H9 (cell line): ENCODE measurements at regions not wholly inside any gene's neighbourhood (a gene's known extent, or its start where the extent isn't known, plus 50 kb on each side); places are given as distances from the start of the nearest gene placed in this dataset.

Experiments used
- DNase-seq: peaks from one replicate; pipeline ENCODE4 v3.0.0-alpha.2; 2017
- H2AFZ ChIP-seq: one replicate; pipeline ENCODE4 v1.6.1; 2013; ENCODE audit warnings: mild to moderate bottlenecking, low read length, control low read depth, moderate library complexity
- H2AK5ac ChIP-seq: 2 replicates; pipeline ENCODE4 v1.6.1; 2013; ENCODE audit warnings: low read length, control low read depth, mixed read lengths; ENCODE audit not compliant: insufficient read length
- H2BK120ac ChIP-seq: one replicate; pipeline ENCODE4 v1.6.1; 2013; ENCODE audit warnings: low read depth, mild to moderate bottlenecking, low read length, control low read depth, inconsistent platforms; ENCODE audit not compliant: poor library complexity, severe bottlenecking
- H2BK12ac ChIP-seq: 2 replicates; pipeline ENCODE4 v1.6.1; 2013; ENCODE audit warnings: low read length, control low read depth, mixed read lengths, low read depth; ENCODE audit not compliant: insufficient read length
- H2BK15ac ChIP-seq: 2 replicates; pipeline ENCODE4 v1.6.1; 2013; ENCODE audit warnings: low read depth, low read length, control low read depth
- H2BK20ac ChIP-seq: one replicate; pipeline ENCODE4 v1.6.1; 2013; ENCODE audit warnings: low read depth, mild to moderate bottlenecking, low read length, control low read depth, inconsistent platforms; ENCODE audit not compliant: poor library complexity, severe bottlenecking
- H2BK5ac ChIP-seq: 2 replicates; pipeline ENCODE4 v1.6.1; 2013; ENCODE audit warnings: low read length, control low read depth, mixed read lengths; ENCODE audit not compliant: insufficient read length
- H3K14ac ChIP-seq: 2 replicates; pipeline ENCODE4 v1.6.1; 2013; ENCODE audit warnings: low read length, control low read depth; ENCODE audit not compliant: insufficient read depth
- H3K18ac ChIP-seq: 2 replicates; pipeline ENCODE4 v1.6.1; 2013; ENCODE audit warnings: low read depth, mild to moderate bottlenecking, mixed read lengths, low read length, control low read depth; ENCODE audit not compliant: insufficient read length
- H3K23ac ChIP-seq: 2 replicates; pipeline ENCODE4 v1.6.1; 2013; ENCODE audit warnings: low read length, control low read depth, mixed read lengths, low read depth; ENCODE audit not compliant: insufficient read length
- H3K23me2 ChIP-seq: 2 replicates; pipeline ENCODE4 v1.6.1; 2013; ENCODE audit warnings: low read depth, mild to moderate bottlenecking, mixed read lengths, low read length, control low read depth; ENCODE audit not compliant: insufficient read length, poor library complexity, severe bottlenecking
- H3K27ac ChIP-seq: 2 replicates; pipeline ENCODE4 v1.5.1; 2013; ENCODE audit warnings: low read length, control low read depth, mixed read lengths, low read depth; ENCODE audit not compliant: insufficient read length
- H3K27me3 ChIP-seq: 2 replicates; pipeline ENCODE4 v1.6.1; 2013; ENCODE audit warnings: low read length, control low read depth, inconsistent platforms; ENCODE audit not compliant: insufficient read depth
- H3K4ac ChIP-seq: 2 replicates; pipeline ENCODE4 v1.6.1; 2013; ENCODE audit warnings: low read depth, mild to moderate bottlenecking, control low read depth, inconsistent platforms, low read length, moderate library complexity
- H3K4me1 ChIP-seq: 2 replicates; pipeline ENCODE4 v1.6.1; 2013; ENCODE audit warnings: low read length, control low read depth, inconsistent platforms; ENCODE audit not compliant: insufficient read depth
- H3K4me2 ChIP-seq: 2 replicates; pipeline ENCODE4 v1.6.1; 2013; ENCODE audit warnings: low read length, control low read depth, mixed read lengths; ENCODE audit not compliant: insufficient read length, insufficient read depth
- H3K56ac ChIP-seq: 2 replicates; pipeline ENCODE4 v1.6.1; 2013; ENCODE audit warnings: low read depth, mild to moderate bottlenecking, mixed read lengths, low read length, control low read depth; ENCODE audit not compliant: insufficient read length
- H3K79me1 ChIP-seq: 2 replicates; pipeline ENCODE4 v1.6.1; 2013; ENCODE audit warnings: low read depth, mild to moderate bottlenecking, moderate library complexity, low read length, control low read depth, inconsistent platforms; ENCODE audit not compliant: insufficient read depth, poor library complexity, severe bottlenecking
- H3K79me2 ChIP-seq: 2 replicates; pipeline ENCODE4 v1.6.1; 2013; ENCODE audit warnings: low read length, control low read depth, inconsistent platforms; ENCODE audit not compliant: insufficient read depth
- H3K9ac ChIP-seq: 2 replicates; pipeline ENCODE4 v1.6.1; 2013; ENCODE audit warnings: low read length, control low read depth, mixed read lengths; ENCODE audit not compliant: insufficient read length; ENCODE audit errors: extremely low read depth
- H3K9me3 ChIP-seq: one replicate; pipeline ENCODE4 v1.6.1; 2013; ENCODE audit warnings: low read depth, low read length, inconsistent platforms; ENCODE audit not compliant: control insufficient read depth
- H3T11ph ChIP-seq: one replicate; pipeline ENCODE4 v1.6.1; 2013; ENCODE audit warnings: mild to moderate bottlenecking, low read length, control low read depth, inconsistent platforms
- H4K20me1 ChIP-seq: one replicate; pipeline ENCODE4 v1.6.1; 2013; ENCODE audit not compliant: control insufficient read depth, insufficient read length, insufficient read depth
- H4K5ac ChIP-seq: 2 replicates; pipeline ENCODE4 v1.6.1; 2013; ENCODE audit warnings: low read depth, mild to moderate bottlenecking, mixed read lengths, low read length, control low read depth; ENCODE audit not compliant: insufficient read length
- H4K8ac ChIP-seq: replicated peaks from 2 replicates; pipeline ENCODE4 v1.6.1; 2013; ENCODE audit warnings: low read length, control low read depth, mixed read lengths, low read depth; ENCODE audit not compliant: insufficient read length
- H4K91ac ChIP-seq: 2 replicates; pipeline ENCODE4 v1.6.1; 2013; ENCODE audit warnings: low read depth, mild to moderate bottlenecking, moderate library complexity, mixed read lengths, low read length, control low read depth; ENCODE audit not compliant: insufficient read length
- H3K27ac Mint-ChIP-seq, 3 experiments: 2 replicates in 2 of 3; 3 replicates in 1 of 3; pipeline ENCODE4 v1.8.0; 2020 to 2021; ENCODE audit warnings: mixed read lengths in 3 of 3, mild to moderate bottlenecking in 1 of 3, moderate library complexity in 1 of 3
- H3K27me3 Mint-ChIP-seq: 2 replicates; pipeline ENCODE4 v1.8.0; 2021; ENCODE audit warnings: low read depth, mild to moderate bottlenecking, moderate library complexity, mixed read lengths
- H3K36me3 Mint-ChIP-seq, 3 experiments: 2 replicates in 2 of 3; 3 replicates in 1 of 3; pipeline ENCODE4 v1.8.0; 2020 to 2021; ENCODE audit warnings: low read depth in 3 of 3, mixed read lengths in 3 of 3; ENCODE audit not compliant: insufficient read depth in 1 of 3
- H3K4me1 Mint-ChIP-seq, 2 experiments: 2 replicates each; pipeline ENCODE4 v1.8.0; 2020; ENCODE audit warnings: mixed read lengths in 2 of 2
- H3K4me3 Mint-ChIP-seq, 2 experiments: 2 replicates in 1 of 2; 3 replicates in 1 of 2; pipeline ENCODE4 v1.8.0; 2020 to 2021; ENCODE audit warnings: mild to moderate bottlenecking in 2 of 2, mixed read lengths in 2 of 2, moderate library complexity in 1 of 2
- H3K9me3 Mint-ChIP-seq, 2 experiments: 2 replicates in 1 of 2; 3 replicates in 1 of 2; pipeline ENCODE4 v1.8.0; 2020; ENCODE audit warnings: mild to moderate bottlenecking in 2 of 2, mixed read lengths in 2 of 2, moderate library complexity in 1 of 2
- WGBS: extraction: QIAGEN DNeasy Blood & Tissue Kit; methylation state at CpG from one replicate; pipeline ENCODE4 v1.1.7; 2013; ENCODE audit warnings: missing lambda C conversion rate, low lambda C conversion rate, mixed read lengths; ENCODE audit not compliant: insufficient read length; ENCODE audit errors: extremely low coverage; 5-methylcytosine and 5-hydroxymethylcytosine counted together
- TF ChIP-seq, protein P1 (sequence below): fragments of 200-600 bp; sonication (generic); conservative IDR thresholded peaks from 3 replicates; pipeline ENCODE4 v1.8.0; 2021; ENCODE audit warnings: antibody characterized with exemption, mild to moderate bottlenecking

DNA sequence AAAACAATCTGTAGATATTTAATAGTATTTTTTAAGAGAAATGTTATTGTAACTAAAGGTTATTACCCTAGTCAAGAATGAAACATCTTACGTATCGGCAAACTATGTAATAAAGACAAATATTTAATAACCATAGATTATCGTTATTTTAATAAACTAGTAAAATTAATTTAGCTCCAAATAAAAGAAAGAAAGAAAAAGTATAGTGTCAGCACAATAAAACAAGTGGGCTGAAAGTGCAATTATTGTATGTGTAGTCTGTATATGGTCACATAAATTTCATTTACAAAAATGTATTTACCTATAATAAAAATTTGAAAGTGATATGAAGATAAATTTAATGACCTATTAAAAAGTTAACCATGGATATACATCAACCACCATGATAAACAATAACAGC lies 1258.4 kb upstream of the MIR17HG start:
- H2BK15ac ChIP-seq, result no peak overlapping the region
- TF ChIP-seq, protein P1, sequence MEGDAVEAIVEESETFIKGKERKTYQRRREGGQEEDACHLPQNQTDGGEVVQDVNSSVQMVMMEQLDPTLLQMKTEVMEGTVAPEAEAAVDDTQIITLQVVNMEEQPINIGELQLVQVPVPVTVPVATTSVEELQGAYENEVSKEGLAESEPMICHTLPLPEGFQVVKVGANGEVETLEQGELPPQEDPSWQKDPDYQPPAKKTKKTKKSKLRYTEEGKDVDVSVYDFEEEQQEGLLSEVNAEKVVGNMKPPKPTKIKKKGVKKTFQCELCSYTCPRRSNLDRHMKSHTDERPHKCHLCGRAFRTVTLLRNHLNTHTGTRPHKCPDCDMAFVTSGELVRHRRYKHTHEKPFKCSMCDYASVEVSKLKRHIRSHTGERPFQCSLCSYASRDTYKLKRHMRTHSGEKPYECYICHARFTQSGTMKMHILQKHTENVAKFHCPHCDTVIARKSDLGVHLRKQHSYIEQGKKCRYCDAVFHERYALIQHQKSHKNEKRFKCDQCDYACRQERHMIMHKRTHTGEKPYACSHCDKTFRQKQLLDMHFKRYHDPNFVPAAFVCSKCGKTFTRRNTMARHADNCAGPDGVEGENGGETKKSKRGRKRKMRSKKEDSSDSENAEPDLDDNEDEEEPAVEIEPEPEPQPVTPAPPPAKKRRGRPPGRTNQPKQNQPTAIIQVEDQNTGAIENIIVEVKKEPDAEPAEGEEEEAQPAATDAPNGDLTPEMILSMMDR, result no peak
- no peaks in the 10 kb centered on the region for H3K9me3 ChIP-seq
- H4K8ac ChIP-seq, result no peak overlapping the region
- no peaks in the 10 kb centered on the region for H3K79me1 ChIP-seq
- no peak overlapping the region for H3K4ac ChIP-seq
- H3K4me1 ChIP-seq, result no peaks in the 10 kb centered on the region
- H3K23me2 ChIP-seq, result no peaks in the 10 kb centered on the region
- peaks cover 0 to 4% of the 10 kb centered on the region in 2 experiments; a peak in 1 of 4 replicates for H3K4me1 Mint-ChIP-seq
- no peak overlapping the region for H2BK120ac ChIP-seq
- no peak overlapping the region for H2AFZ ChIP-seq
- H3K27me3 Mint-ChIP-seq, result no peaks in the 10 kb centered on the region
- no peak overlapping the region for H3T11ph ChIP-seq
- H2AK5ac ChIP-seq, result no peak overlapping the region
- no peaks in the 10 kb centered on the region for H3K36me3 Mint-ChIP-seq
- no peak overlapping the region for H3K4me2 ChIP-seq
- no peak overlapping the region for H3K18ac ChIP-seq
- no peaks in the 10 kb centered on the region for H3K79me2 ChIP-seq
- H3K9ac ChIP-seq, result no peak overlapping the region
- no peak overlapping the region for H3K56ac ChIP-seq
- H3K9me3 Mint-ChIP-seq, result no peaks in the 10 kb centered on the region
- no peak overlapping the region for H2BK12ac ChIP-seq
- no peak overlapping the region for H4K91ac ChIP-seq
- H2BK20ac ChIP-seq, result no peak overlapping the region
- no peak overlapping the region for H3K4me3 Mint-ChIP-seq
- H3K14ac ChIP-seq, result no peak overlapping the region
- no peaks in the 10 kb centered on the region for H3K27me3 ChIP-seq
- no peak for DNase-seq
- WGBS, result no CpG with 5 or more reads among the region's 3 CpGs
- H3K23ac ChIP-seq, result no peak overlapping the region
- H2BK5ac ChIP-seq, result no peak overlapping the region
- no peaks in the 10 kb centered on the region for H4K20me1 ChIP-seq
- H4K5ac ChIP-seq, result no peak overlapping the region
- no peak overlapping the region for H3K27ac Mint-ChIP-seq
- H3K27ac ChIP-seq, result no peak overlapping the region
